DND-41 (cell line): ENCODE measurements at regions not wholly inside any gene's neighbourhood (a gene's known extent, or its start where the extent isn't known, plus 50 kb on each side); places are given as distances from the start of the nearest gene placed in this dataset.
A peak's percentile ranks its signal among the peaks of the same experiment; 100 is the strongest.

Experiments used
- ATAC-seq: fragments of 200-7000 bp; cut with Tn5 transposase; 3 replicates; pipeline ENCODE4 v1.9.1; 2021; ENCODE audit warnings: low read depth; ENCODE audit not compliant: insufficient read depth
- DNase-seq: peaks from one replicate; pipeline ENCODE4 v3.0.0-alpha.2; 2020
- H2AFZ ChIP-seq: 2 replicates; pipeline ENCODE4 v1.6.0; 2012; ENCODE audit warnings: low read depth, low read length
- H3K27ac ChIP-seq: 2 replicates; pipeline ENCODE4 v1.5.1; 2012; ENCODE audit warnings: low read length, inconsistent platforms
- H3K27me3 ChIP-seq: fragments of 200-600 bp; sonication (generic); 2 replicates; pipeline ENCODE4 v1.6.0; 2012; ENCODE audit warnings: low read length, mild to moderate bottlenecking, inconsistent platforms; ENCODE audit not compliant: insufficient read depth, poor library complexity
- H3K36me3 ChIP-seq: 2 replicates; pipeline ENCODE4 v1.5.1; 2012; ENCODE audit warnings: low read length, inconsistent platforms; ENCODE audit not compliant: insufficient read depth
- H3K4me1 ChIP-seq: 2 replicates; pipeline ENCODE4 v1.5.1; 2012; ENCODE audit warnings: mild to moderate bottlenecking, low read length; ENCODE audit not compliant: insufficient read depth
- H3K4me2 ChIP-seq: 2 replicates; pipeline ENCODE4 v1.6.0; 2012; ENCODE audit warnings: mild to moderate bottlenecking, moderate library complexity, low read length, inconsistent platforms; ENCODE audit not compliant: insufficient read depth
- H3K4me3 ChIP-seq, 2 experiments: fragments of 200-600 bp in 1 of 2; shearing (Covaris generic) in 1 of 2; 2 replicates each; pipeline ENCODE4 v1.5.1; 2012 to 2016; ENCODE audit warnings: inconsistent platforms in 2 of 2, low read length in 2 of 2, mild to moderate bottlenecking in 2 of 2, low read depth in 1 of 2, moderate library complexity in 1 of 2
- H3K79me2 ChIP-seq: 2 replicates; pipeline ENCODE4 v1.6.0; 2012; ENCODE audit warnings: low read length, inconsistent platforms; ENCODE audit not compliant: insufficient read depth
- H3K9ac ChIP-seq: 2 replicates; pipeline ENCODE4 v1.6.0; 2012; ENCODE audit warnings: low read depth, mild to moderate bottlenecking, inconsistent platforms, low read length, moderate library complexity
- H3K9me3 ChIP-seq: 2 replicates; pipeline ENCODE4 v1.5.1; 2012; ENCODE audit warnings: low read length, moderate library complexity, mild to moderate bottlenecking, inconsistent platforms; ENCODE audit not compliant: insufficient read depth, severe bottlenecking
- H4K20me1 ChIP-seq: 2 replicates; pipeline ENCODE4 v1.6.0; 2012; ENCODE audit warnings: low read length; ENCODE audit not compliant: insufficient read depth
- CTCF ChIP-seq: IDR thresholded peaks from 2 replicates; pipeline ENCODE4 v1.5.1; 2012; ENCODE audit warnings: borderline replicate concordance, low read length, moderate library complexity, mild to moderate bottlenecking; ENCODE audit not compliant: poor library complexity, severe bottlenecking; ENCODE audit errors: extremely low read depth
- EZH2 ChIP-seq: IDR thresholded peaks from 3 replicates; pipeline ENCODE4 v1.6.1; 2012; ENCODE audit warnings: borderline replicate concordance, low read depth, mild to moderate bottlenecking, moderate library complexity, low read length, inconsistent platforms; ENCODE audit not compliant: severe bottlenecking

- peak overlapping the region; percentile 60 for H2AFZ ChIP-seq
- peaks cover 3% of the 10 kb centered on the region for H3K9me3 ChIP-seq
These were observed 177.8 kb upstream of the TAB2 start for GRCh38 chr6:149139782-149140136.

GRCh38 chr6:149140137-149140909 lies 177.2 kb upstream of the TAB2 start:
- no peak for TF ChIP-seq CTCF
- TF ChIP-seq EZH2 = no peak
- H3K36me3 ChIP-seq = no peaks in the 10 kb centered on the region
- DNase-seq = peak; percentile 29
- H2AFZ ChIP-seq = peak overlapping the region; percentile 60
- ATAC-seq = peak; percentile 66
- H3K79me2 ChIP-seq = no peaks in the 10 kb centered on the region
- peaks cover 40% of the 10 kb centered on the region for H3K4me1 ChIP-seq
- peak overlapping the region; percentile 28 for H3K4me2 ChIP-seq
- H3K9me3 ChIP-seq = peaks cover 3% of the 10 kb centered on the region
- H3K27ac ChIP-seq = peak overlapping the region; percentile 89
- no peak overlapping the region for H3K4me3 ChIP-seq
- H4K20me1 ChIP-seq = no peaks in the 10 kb centered on the region
- no peaks in the 10 kb centered on the region for H3K27me3 ChIP-seq
- H3K9ac ChIP-seq = peak overlapping the region; percentile 48

More at GRCh38 chr6:149139782-149140136, 177.8 kb upstream of the TAB2 start:
- Histone ChIP-seq H3K27me3 (no peaks in the 10 kb centered on the region), H3K79me2 (no peaks in the 10 kb centered on the region), H3K4me1 (peaks cover 40% of the 10 kb centered on the region), H3K4me3 (no peak overlapping the region), H3K4me2 (no peak overlapping the region; the same call in 1 of the 2 replicates), H3K27ac (peak overlapping the region; percentile 89), H3K9ac (peak overlapping the region; percentile 48), H4K20me1 (no peaks in the 10 kb centered on the region), H3K36me3 (no peaks in the 10 kb centered on the region)
- no peak for TF ChIP-seq EZH2
- no peak for TF ChIP-seq CTCF
- ATAC-seq (no peak), DNase-seq (no peak)

GRCh38 chr6:149140910-149141290 lies 176.6 kb upstream of the TAB2 start:
- Histone ChIP-seq H3K4me3 (no peak overlapping the region), H3K9ac (peak overlapping the region; percentile 48), H3K79me2 (no peaks in the 10 kb centered on the region), H3K4me2 (peak overlapping the region; percentile 28), H3K27me3 (no peaks in the 10 kb centered on the region), H3K4me1 (peaks cover 40% of the 10 kb centered on the region), H3K9me3 (peaks cover 3% of the 10 kb centered on the region), H2AFZ (peak overlapping the region; percentile 60; the same call in 1 of the 2 replicates), H3K36me3 (no peaks in the 10 kb centered on the region), H3K27ac (peak overlapping the region; percentile 89), H4K20me1 (no peaks in the 10 kb centered on the region)
- no peak for TF ChIP-seq EZH2
- TF ChIP-seq CTCF = no peak
- ATAC-seq (peak; percentile 88), DNase-seq (no peak)
